Urothelium cell line (cell line): ENCODE measurements at regions not wholly inside any gene's neighbourhood (a gene's known extent, or its start where the extent isn't known, plus 50 kb on each side); places are given as distances from the start of the nearest gene placed in this dataset.
"Not testable (repeated sequence)": the region's sequence is repeated elsewhere in the genome, so short reads cannot be mapped to it uniquely, and the experiment has no call there.

ENCODE experiments used
- DNase-seq: peaks from one replicate; pipeline ENCODE4 v3.0.0; 2011; ENCODE audit warnings: low spot score, mixed read lengths
- FAIRE-seq: peaks from 2 replicates; lab custom pipeline; 2011; peaks lifted over from hg19 to GRCh38; lab: Jason Lieb, UNC

- DNase-seq (no peak), FAIRE-seq (no peak)
Measured at GRCh38 chr22:44650806-44651205, 51.2 kb upstream of the PRR5 start.

- DNase-seq (no peak), FAIRE-seq (no peak)
Measured at GRCh38 chr22:44648821-44649565, 53.0 kb upstream of the PRR5 start.

GRCh38 chr22:44648085-44648820 is 53.8 kb upstream of the PRR5 start:
- peak; percentile 37 for FAIRE-seq

GRCh38 chr22:44647141-44647540 is 54.9 kb upstream of the PRR5 start:
- FAIRE-seq (no peak), DNase-seq (no peak)

More at GRCh38 chr22:44648085-44648820, 53.8 kb upstream of the PRR5 start:
- no peak for DNase-seq

GRCh38 chr22:44646668-44647067 is 55.3 kb upstream of the PRR5 start:
- no peak for FAIRE-seq
- no peak for DNase-seq

GRCh38 chr22:44646141-44646540 is 55.9 kb upstream of the PRR5 start:
- no peak for DNase-seq
- no peak for FAIRE-seq

GRCh38 chr22:44645531-44645930 is 56.5 kb upstream of the PRR5 start:
- no peak for DNase-seq
- peak; percentile 46 for FAIRE-seq

- FAIRE-seq = no peak
- no peak for DNase-seq
Measured at GRCh38 chr22:44645083-44645482, 56.9 kb upstream of the PRR5 start.

- not testable (repeated sequence) for FAIRE-seq, DNase-seq
Measured at GRCh38 chr22:44643526-44644101, 58.4 kb upstream of the PRR5 start.

GRCh38 chr22:44642096-44642644 is 59.8 kb upstream of the PRR5 start:
- DNase-seq (no peak), FAIRE-seq (no peak)

- FAIRE-seq (no peak), DNase-seq (no peak)
Measured at GRCh38 chr22:44640618-44641155, 61.3 kb upstream of the PRR5 start.

GRCh38 chr22:44639891-44640617 is 62.0 kb upstream of the PRR5 start:
- no peak for FAIRE-seq
- DNase-seq = no peak

- no peak for FAIRE-seq
- no peak for DNase-seq
Measured at GRCh38 chr22:44638971-44639760, 62.8 kb upstream of the PRR5 start.

- not testable (repeated sequence) for DNase-seq
- peak; percentile 99 for FAIRE-seq
Measured at GRCh38 chr22:44636502-44637206, 65.3 kb upstream of the PRR5 start.

- FAIRE-seq, DNase-seq: not testable (repeated sequence)
Measured at GRCh38 chr22:44635567-44635966, 66.4 kb upstream of the PRR5 start.

- FAIRE-seq (no peak), DNase-seq (no peak)
Measured at GRCh38 chr22:44634426-44635321, 67.3 kb upstream of the PRR5 start.

GRCh38 chr22:44633647-44634046 is 68.4 kb upstream of the PRR5 start:
- FAIRE-seq (peak; percentile 83), DNase-seq (no peak)
